ENCODE measurements at regions not wholly inside any gene's neighbourhood (a gene's known extent, or its start where the extent isn't known, plus 50 kb on each side); places are given as distances from the start of the nearest gene placed in this dataset.

- DNase-seq = peak; percentile 3
Observed at GRCh38 chr11:29343465-29344333, 673.1 kb downstream of the KCNA4 start.

GRCh38 chr11:29336727-29337575, 679.9 kb downstream of the KCNA4 start:
- DNase-seq = no peak

GRCh38 chr11:29334776-29335130, 682.1 kb downstream of the KCNA4 start:
- no peak for DNase-seq

- no peak for DNase-seq
Observed at GRCh38 chr11:29333993-29334775, 682.6 kb downstream of the KCNA4 start.

GRCh38 chr11:29331451-29332010, 685.3 kb downstream of the KCNA4 start:
- no peak for DNase-seq

GRCh38 chr11:29328961-29329441, 687.8 kb downstream of the KCNA4 start:
- DNase-seq = no peak

- no peak for DNase-seq
Observed at GRCh38 chr11:29327891-29328290, 688.9 kb downstream of the KCNA4 start.

GRCh38 chr11:29326757-29327156, 690.1 kb downstream of the KCNA4 start:
- no peak for DNase-seq

- no peak for DNase-seq
Observed at GRCh38 chr11:29324328-29324727, 692.5 kb downstream of the KCNA4 start.

GRCh38 chr11:29321293-29322132, 695.3 kb downstream of the KCNA4 start:
- DNase-seq = no peak

- DNase-seq = no peak
Observed at GRCh38 chr11:29320196-29320595, 696.6 kb downstream of the KCNA4 start.

- DNase-seq = no peak
Observed at GRCh38 chr11:29319210-29319609, 697.6 kb downstream of the KCNA4 start.

GRCh38 chr11:29318134-29318845, 698.5 kb downstream of the KCNA4 start:
- no peak for DNase-seq

GRCh38 chr11:29317694-29318093, 699.1 kb downstream of the KCNA4 start:
- DNase-seq = no peak

- DNase-seq = no peak
Observed at GRCh38 chr11:29315275-29315674, 701.6 kb downstream of the KCNA4 start.

GRCh38 chr11:29314211-29314610, 702.6 kb downstream of the KCNA4 start:
- DNase-seq = no peak

GRCh38 chr11:29312812-29313211, 704.0 kb downstream of the KCNA4 start:
- DNase-seq = no peak

- no peak for DNase-seq
Observed at GRCh38 chr11:29310725-29311342, 706.0 kb downstream of the KCNA4 start.

- DNase-seq = no peak
Observed at GRCh38 chr11:29309992-29310391, 706.8 kb downstream of the KCNA4 start.

- no peak for DNase-seq
Observed at GRCh38 chr11:29306527-29306926, 710.3 kb downstream of the KCNA4 start.
